NCI-H82 treated with DMSO at 0.1 percent for 48 hours (cell line): ENCODE measurements at regions not wholly inside any gene's neighbourhood (a gene's known extent, or its start where the extent isn't known, plus 50 kb on each side); places are given as distances from the start of the nearest gene placed in this dataset.

Experiments
- DNase-seq: peaks from one replicate; lab custom pipeline; 2025; ENCODE audit not compliant: unreplicated experiment; lab: John Stamatoyannopoulos, UW

GRCh38 chr5:125778791-125779190 lies 644.4 kb upstream of the GRAMD2B start:
- DNase-seq: no peak

GRCh38 chr5:125785407-125785806 lies 637.8 kb upstream of the GRAMD2B start:
- DNase-seq: no peak

DNA sequence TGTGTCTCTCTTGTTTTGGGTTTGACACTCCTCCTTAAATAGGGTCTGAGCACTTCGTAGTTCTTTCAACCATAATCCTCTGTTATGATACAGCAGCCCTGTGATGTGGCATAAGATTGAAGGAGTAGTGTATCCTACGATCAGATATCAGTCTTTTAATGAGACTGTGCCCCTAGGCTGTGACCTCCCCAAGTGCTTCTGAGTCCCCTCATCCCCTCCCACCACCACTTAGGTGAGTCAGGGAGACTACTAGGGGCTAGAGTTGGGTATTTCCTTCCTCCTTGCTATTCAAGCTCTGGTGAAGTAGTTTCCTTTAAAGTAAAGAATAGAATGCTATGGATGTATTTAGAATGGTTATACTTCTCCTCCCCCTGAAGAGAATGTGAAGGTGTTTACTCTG lies 637.2 kb upstream of the GRAMD2B start:
- DNase-seq: no peak

DNA sequence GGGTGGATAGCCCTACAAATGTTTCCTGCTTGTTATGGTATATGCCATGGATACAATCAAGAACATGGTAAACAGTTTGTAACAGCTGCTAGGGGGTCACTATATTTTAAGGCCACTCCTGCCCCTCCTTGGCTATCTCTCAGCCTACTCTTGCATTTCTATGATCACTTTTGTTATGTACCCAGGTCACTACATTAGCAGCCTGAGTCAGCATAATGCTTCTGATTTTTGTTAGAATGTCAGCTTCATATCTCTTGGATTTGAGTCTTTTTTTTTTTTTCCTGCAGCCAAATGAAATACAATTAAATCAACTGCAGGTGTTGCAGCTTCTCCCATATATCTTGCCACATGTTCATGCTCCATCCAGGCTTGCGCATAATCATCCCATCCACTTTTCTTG lies 629.7 kb upstream of the GRAMD2B start:
- no peak for DNase-seq

DNA sequence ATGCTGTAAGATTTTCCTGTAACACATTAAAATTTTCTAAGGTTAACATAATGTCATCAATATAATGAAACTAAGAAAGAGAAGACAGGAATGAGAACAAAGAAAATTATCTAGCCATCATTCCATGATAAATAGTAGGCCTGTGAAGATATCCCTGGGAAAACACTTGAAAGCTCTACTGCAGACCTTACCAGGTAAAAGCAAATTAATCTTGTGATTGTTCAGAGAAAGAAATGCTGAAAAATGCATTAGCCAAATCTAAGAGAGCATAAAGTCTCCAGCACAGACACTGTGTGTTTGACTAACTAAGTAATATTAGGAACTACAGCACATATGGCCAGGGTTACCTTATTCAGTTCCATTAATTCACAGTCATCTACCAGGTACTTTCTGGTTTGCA lies 628.3 kb upstream of the GRAMD2B start:
- DNase-seq: no peak

DNA sequence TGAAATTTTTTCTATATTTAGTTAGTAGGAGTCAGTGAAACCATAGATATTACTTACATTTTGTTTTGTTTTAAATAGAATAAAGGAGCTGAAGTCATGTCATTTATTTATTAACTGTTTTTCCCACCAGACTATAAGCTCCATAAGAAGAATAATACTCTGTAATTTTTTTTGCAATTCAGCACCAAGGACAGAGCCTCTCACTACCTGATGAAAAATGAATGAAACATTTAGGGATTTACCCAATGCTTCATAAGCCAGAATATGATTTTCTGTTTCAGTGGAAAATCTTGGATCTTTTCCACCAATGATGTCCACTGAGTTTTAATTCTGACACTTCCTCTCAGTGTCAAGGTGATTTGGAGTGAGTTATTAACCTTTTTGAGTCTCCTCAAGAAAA lies 624.9 kb upstream of the GRAMD2B start:
- no peak for DNase-seq

DNA sequence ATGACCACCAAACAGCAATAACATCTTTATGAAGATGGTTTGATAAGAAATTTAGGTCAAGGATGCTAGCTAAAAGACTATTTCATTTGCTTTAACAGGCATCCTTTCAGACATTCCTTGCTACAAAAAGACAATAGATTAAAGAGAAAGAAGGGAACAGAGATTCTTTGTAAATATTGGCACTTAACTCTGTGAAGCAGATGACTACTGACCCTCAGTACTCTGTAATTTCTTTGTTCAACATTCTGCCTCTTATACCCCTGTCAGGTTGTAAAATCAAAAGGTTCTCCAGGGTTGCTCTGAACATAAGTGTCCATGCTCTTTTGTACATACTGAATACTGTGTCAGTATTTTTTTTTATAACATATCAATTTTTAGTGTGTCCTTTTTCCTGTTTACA lies 610.6 kb upstream of the GRAMD2B start:
- DNase-seq: no peak

- no peak for DNase-seq
Measured at GRCh38 chr5:125813221-125813974, 609.8 kb upstream of the GRAMD2B start.

GRCh38 chr5:125814119-125814518 lies 609.1 kb upstream of the GRAMD2B start:
- no peak for DNase-seq

DNA sequence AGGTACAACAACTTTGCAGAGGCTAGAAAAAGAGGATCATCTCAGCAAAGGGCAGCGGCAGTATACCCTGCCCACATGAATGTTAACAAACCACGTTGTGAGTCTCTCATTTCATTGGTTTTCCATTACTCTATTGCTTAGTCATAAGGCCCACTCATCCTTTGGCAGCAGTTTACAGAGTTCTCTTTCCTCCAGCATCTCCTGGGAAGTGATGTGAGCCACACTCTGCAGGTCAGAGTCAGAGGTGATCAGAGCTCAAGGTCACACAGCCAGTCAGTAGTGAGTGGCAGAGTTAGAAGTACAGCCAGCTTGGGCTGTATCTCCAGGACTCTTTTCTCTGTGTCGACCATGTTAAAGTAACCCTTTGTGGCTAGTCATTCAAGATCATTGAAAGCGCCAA lies 599.6 kb upstream of the GRAMD2B start:
- no peak for DNase-seq

DNA sequence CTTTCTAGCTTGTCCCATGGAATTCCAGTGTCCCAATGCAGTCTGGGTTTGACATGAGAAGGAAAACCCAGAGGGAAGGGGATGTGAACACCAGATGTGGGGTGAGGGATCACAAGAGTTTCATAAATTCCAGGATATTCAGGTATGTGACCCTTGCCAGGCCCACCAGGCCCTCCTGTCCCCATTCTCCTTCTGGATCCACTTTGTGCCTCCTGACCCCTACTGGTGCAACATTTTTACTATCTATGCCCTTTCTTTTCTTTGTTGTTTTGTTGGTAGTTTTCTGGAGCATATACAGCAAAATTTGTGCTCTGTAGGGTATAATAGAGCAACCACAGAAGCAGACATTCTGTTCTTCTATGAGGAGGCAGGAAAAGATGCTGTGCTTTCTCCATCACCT lies 597.0 kb upstream of the GRAMD2B start:
- no peak for DNase-seq

GRCh38 chr5:125829349-125829748 lies 593.9 kb upstream of the GRAMD2B start:
- no peak for DNase-seq

DNA sequence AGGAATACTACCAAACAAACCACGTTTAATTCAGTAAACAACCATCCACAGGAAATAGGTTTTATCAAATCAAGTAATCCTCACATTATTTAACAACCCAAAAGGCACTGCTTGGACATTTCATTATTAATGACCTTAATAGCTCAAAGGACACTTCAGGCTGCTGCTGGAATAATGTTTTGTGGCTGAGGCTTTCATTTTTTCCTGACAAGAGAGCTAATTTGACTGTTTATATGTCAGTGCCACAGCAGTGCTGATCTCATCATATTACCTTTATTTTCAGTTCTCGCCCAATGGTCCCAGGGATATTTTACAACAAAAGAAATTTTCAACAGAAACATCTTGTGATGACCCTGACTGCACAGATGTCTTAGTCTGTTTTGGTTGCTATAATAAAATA lies 589.8 kb upstream of the GRAMD2B start:
- no peak for DNase-seq

DNA sequence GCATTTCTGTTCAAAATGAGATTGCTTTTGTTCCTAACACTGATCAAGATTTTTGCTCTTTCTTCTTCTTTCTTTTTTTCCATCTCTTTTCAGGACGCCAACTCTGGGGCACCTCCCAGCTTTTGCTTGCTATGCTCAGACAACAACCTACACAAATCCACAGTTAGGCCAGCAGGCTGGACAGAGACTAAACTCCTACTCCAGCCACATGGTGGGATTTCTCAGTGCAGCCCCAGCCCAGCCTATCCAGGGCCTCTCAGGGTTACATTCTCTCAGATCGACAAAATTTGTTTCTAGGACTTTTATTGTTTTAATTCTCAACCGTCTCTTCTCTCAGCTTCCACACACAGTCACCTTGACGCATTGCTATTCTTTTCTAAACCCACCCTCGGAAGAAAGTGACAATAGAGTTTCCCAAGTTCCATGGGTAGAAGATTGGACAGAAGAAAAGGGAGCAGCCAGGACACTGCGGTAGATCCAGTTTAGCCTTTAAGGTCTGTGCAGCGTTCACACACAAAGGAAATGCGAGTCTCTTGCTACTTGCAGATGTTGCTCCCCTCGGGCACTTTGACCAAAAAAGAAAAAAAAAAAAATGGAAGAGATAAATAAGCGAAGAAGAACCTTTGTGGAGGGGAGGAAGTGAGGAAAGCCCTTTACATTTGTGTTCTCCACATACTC lies 588.6 kb upstream of the GRAMD2B start:
- DNase-seq: no peak

DNA sequence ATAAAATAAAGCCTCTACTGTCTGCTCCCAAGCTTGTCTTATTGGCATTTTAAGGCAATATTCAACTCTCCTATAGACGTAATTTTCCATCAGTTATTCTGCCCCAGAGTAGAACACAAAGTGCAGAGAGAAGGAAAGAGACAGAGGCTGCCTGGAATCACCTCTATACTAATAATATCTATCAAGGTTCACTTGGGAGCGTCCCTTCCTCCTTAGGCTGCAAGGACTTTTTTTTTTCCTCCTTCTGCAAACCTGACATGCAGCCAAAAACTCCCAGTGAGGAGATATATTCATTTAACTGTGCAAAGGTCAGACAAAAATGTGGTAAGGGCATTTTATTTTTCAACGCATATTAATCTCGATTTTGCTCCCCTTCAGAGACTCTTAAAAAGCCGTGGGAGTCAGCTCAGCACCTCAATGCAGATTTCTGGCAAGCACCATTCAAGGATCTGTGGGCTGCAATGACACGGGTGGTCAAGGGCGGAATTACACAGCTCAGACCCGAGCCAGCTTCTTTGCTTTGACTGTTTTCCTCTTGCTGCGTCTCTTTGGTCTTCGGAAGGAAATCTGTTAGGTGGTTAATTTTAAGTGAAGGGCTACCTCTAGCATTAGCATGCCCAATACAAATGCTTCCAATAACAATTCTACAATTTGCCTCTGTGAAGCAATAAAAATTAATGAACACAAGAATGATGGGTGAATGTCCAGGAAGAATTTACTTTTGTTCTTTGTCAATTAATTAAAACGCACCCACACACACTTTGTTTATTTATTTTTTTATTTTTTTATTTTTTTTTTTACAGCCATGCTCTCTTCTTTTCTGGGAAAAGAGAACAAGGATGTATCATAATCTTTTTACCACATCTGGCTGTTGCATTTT lies 587.7 kb upstream of the GRAMD2B start:
- DNase-seq: peak; percentile 53

DNA sequence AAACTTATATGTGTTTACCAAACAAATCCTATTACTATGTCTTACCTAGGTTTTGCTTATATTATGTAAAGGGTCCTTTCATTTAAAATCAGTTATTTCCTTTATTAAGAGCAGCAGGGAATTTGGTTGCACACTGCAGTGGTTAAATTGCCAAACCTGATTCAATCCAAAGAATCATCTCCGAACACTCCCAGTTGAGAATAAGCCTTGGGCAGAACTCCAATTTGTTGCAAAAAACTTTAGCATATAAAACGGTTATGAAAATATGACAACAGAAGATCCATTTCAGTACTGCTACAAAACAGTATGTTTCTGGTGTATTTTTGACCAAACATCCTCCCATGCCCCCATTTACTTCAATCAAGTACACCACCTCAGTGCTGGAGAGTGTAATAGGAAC lies 587.0 kb upstream of the GRAMD2B start:
- no peak for DNase-seq

DNA sequence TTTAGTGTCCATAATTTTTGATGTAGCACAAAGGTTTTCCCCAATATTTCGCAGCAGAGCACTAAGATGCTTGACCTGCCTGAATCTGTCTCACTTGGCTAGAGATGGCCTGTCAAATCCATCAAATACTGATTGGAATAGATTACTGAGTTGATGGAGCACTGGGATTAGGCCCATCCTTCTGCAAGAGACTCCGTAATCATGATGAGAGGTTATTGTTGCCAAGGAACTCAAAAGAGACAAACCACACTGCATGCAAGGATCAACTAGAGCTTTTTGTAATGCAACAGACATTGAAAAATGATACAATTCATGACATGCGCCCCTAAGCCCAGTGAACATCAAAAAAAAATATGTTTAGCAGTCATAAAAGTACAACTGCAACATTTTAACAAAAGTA lies 585.3 kb upstream of the GRAMD2B start:
- DNase-seq: no peak

GRCh38 chr5:125847561-125847960 lies 575.6 kb upstream of the GRAMD2B start:
- DNase-seq: no peak

- DNase-seq: no peak
Measured at GRCh38 chr5:125848751-125849150, 574.5 kb upstream of the GRAMD2B start.

- DNase-seq: no peak
Measured at GRCh38 chr5:125856949-125857348, 566.3 kb upstream of the GRAMD2B start.

- DNase-seq: no peak
Measured at GRCh38 chr5:125863579-125863978, 559.6 kb upstream of the GRAMD2B start.
